HL-60 (cell line): ENCODE measurements at regions not wholly inside any gene's neighbourhood (a gene's known extent, or its start where the extent isn't known, plus 50 kb on each side); places are given as distances from the start of the nearest gene placed in this dataset.
A peak's percentile ranks its signal among the peaks of the same experiment; 100 is the strongest.

Experiments used
- DNase-seq, 2 experiments: peaks; one replicate each; pipeline ENCODE4 v3.0.0-alpha.2; 2010 to 2020; ENCODE audit warnings: low read depth in 1 of 2, low spot score in 1 of 2
- H3K27ac ChIP-seq: fragments of 250-450 bp; sonication (Bioruptor Pico); replicated peaks from 2 replicates; pipeline ENCODE4 v1.5.1; 2020; ENCODE audit warnings: mild to moderate bottlenecking, moderate library complexity
- H3K27me3 ChIP-seq: fragments of 250-450 bp; sonication (Bioruptor Pico); 2 replicates; pipeline ENCODE4 v1.5.1; 2021; ENCODE audit warnings: mild to moderate bottlenecking, moderate library complexity; ENCODE audit not compliant: insufficient read depth, poor library complexity, severe bottlenecking
- H3K4me3 ChIP-seq: replicated peaks from 2 replicates; pipeline ENCODE4 v1.5.1; 2011; ENCODE audit warnings: mild to moderate bottlenecking, control low read depth, low read length; ENCODE audit not compliant: insufficient read depth
- CTCF ChIP-seq: IDR thresholded peaks from one replicate; pipeline ENCODE4 v1.5.1; 2011; ENCODE audit warnings: low read length, control low read depth, inconsistent platforms; ENCODE audit not compliant: insufficient read depth
- GABPA ChIP-seq: IDR thresholded peaks from 2 replicates; pipeline ENCODE4 v1.6.1; 2012; ENCODE audit warnings: low read depth
- POLR2AphosphoS5 ChIP-seq: IDR thresholded peaks from 2 replicates; pipeline ENCODE4 v1.6.1; 2012; ENCODE audit warnings: low read depth
- REST ChIP-seq: IDR thresholded peaks from 2 replicates; pipeline ENCODE4 v1.6.1; 2012; ENCODE audit warnings: low read depth; ENCODE audit not compliant: insufficient replicate concordance
- SPI1 ChIP-seq: IDR thresholded peaks from 2 replicates; pipeline ENCODE4 v1.6.1; 2012; ENCODE audit warnings: low read depth, mild to moderate bottlenecking, borderline replicate concordance

GRCh38 chr16:49130397-49130796 is 151.2 kb downstream of the CBLN1 start:
- no peak overlapping the region for H3K4me3 ChIP-seq
- DNase-seq: no peak
- H3K27me3 ChIP-seq: no peaks in the 10 kb centered on the region
- H3K27ac ChIP-seq: no peak overlapping the region
- TF ChIP-seq GABPA: no peak
- TF ChIP-seq CTCF: no peak

- no peak for DNase-seq
- TF ChIP-seq GABPA (no peak), CTCF (no peak)
- no peak overlapping the region for H3K4me3 ChIP-seq
- no peak overlapping the region for H3K27ac ChIP-seq
- H3K27me3 ChIP-seq: no peaks in the 10 kb centered on the region
These were observed 151.7 kb downstream of the CBLN1 start for GRCh38 chr16:49129935-49130334.

GRCh38 chr16:49128740-49129139 is 152.9 kb downstream of the CBLN1 start:
- H3K27me3 ChIP-seq: no peaks in the 10 kb centered on the region
- H3K4me3 ChIP-seq: no peak overlapping the region
- no peak for TF ChIP-seq REST
- no peak for TF ChIP-seq SPI1
- TF ChIP-seq POLR2AphosphoS5: no peak
- no peak for TF ChIP-seq GABPA
- no peak for TF ChIP-seq CTCF
- no peak for DNase-seq
- H3K27ac ChIP-seq: no peak overlapping the region

GRCh38 chr16:49127103-49127502 is 154.5 kb downstream of the CBLN1 start:
- Histone ChIP-seq H3K27me3 (no peaks in the 10 kb centered on the region), H3K4me3 (no peak overlapping the region), H3K27ac (no peak overlapping the region)
- no peak for DNase-seq
- TF ChIP-seq REST (peak; percentile 94), CTCF (no peak)
